GM21825 (cell line): ENCODE measurements at regions not wholly inside any gene's neighbourhood (a gene's known extent, or its start where the extent isn't known, plus 50 kb on each side); places are given as distances from the start of the nearest gene placed in this dataset.
"Not testable (repeated sequence)": the region's sequence is repeated elsewhere in the genome, so short reads cannot be mapped to it uniquely, and the experiment has no call there.

ENCODE experiments used
- ATAC-seq: cut with Tn5 transposase; IDR thresholded peaks from one replicate; pipeline ENCODE4 v1.9.1; 2021; ENCODE audit warnings: mild to moderate bottlenecking, moderate library complexity; ENCODE audit not compliant: unreplicated experiment

GRCh38 chr2:125207431-125207830, 1182.3 kb downstream of the CNTNAP5 start:
- ATAC-seq = no peak

- no peak for ATAC-seq
Measured at GRCh38 chr2:125216321-125216720, 1191.2 kb downstream of the CNTNAP5 start.

GRCh38 chr2:125224188-125224587, 1199.1 kb downstream of the CNTNAP5 start:
- ATAC-seq = no peak

- no peak for ATAC-seq
Measured at GRCh38 chr2:125224830-125225229, 1199.7 kb downstream of the CNTNAP5 start.

- no peak for ATAC-seq
Measured at GRCh38 chr2:125227843-125228392, 1202.8 kb downstream of the CNTNAP5 start.

- ATAC-seq = no peak
Measured at GRCh38 chr2:125240870-125241269, 1215.8 kb downstream of the CNTNAP5 start.

- no peak for ATAC-seq
Measured at GRCh38 chr2:125243074-125243473, 1218.0 kb downstream of the CNTNAP5 start.

GRCh38 chr2:125254010-125254409, 1228.9 kb downstream of the CNTNAP5 start:
- no peak for ATAC-seq

GRCh38 chr2:125259451-125259850, 1234.4 kb downstream of the CNTNAP5 start:
- no peak for ATAC-seq

- ATAC-seq = not testable (repeated sequence)
Measured at GRCh38 chr2:125260366-125260930, 1235.4 kb downstream of the CNTNAP5 start.

- no peak for ATAC-seq
Measured at GRCh38 chr2:125264453-125264852, 1239.4 kb downstream of the CNTNAP5 start.

GRCh38 chr2:125267683-125268082, 1242.6 kb downstream of the CNTNAP5 start:
- ATAC-seq = no peak

GRCh38 chr2:125272651-125273050, 1247.6 kb downstream of the CNTNAP5 start:
- ATAC-seq = no peak

- no peak for ATAC-seq
Measured at GRCh38 chr2:125274718-125275117, 1249.6 kb downstream of the CNTNAP5 start.

GRCh38 chr2:125280265-125280664, 1255.2 kb downstream of the CNTNAP5 start:
- ATAC-seq = no peak

GRCh38 chr2:125281242-125281641, 1256.2 kb downstream of the CNTNAP5 start:
- ATAC-seq = no peak

- no peak for ATAC-seq
Measured at GRCh38 chr2:125296742-125297141, 1271.7 kb downstream of the CNTNAP5 start.

- ATAC-seq = no peak
Measured at GRCh38 chr2:125310657-125311364, 1285.7 kb downstream of the CNTNAP5 start.

GRCh38 chr2:125312342-125312741, 1287.3 kb downstream of the CNTNAP5 start:
- no peak for ATAC-seq

GRCh38 chr2:125313806-125314205, 1288.7 kb downstream of the CNTNAP5 start:
- no peak for ATAC-seq

- no peak for ATAC-seq
Measured at GRCh38 chr2:125318740-125319139, 1293.7 kb downstream of the CNTNAP5 start.

GRCh38 chr2:125324273-125324672, 1299.2 kb downstream of the CNTNAP5 start:
- ATAC-seq = no peak
